Astrocyte (in vitro differentiated cells and primary cell): ENCODE measurements at regions not wholly inside any gene's neighbourhood (a gene's known extent, or its start where the extent isn't known, plus 50 kb on each side); places are given as distances from the start of the nearest gene placed in this dataset.

Experiments used
- DNase-seq: peaks from one replicate; pipeline ENCODE4 v3.0.0-alpha.2; 2010; ENCODE audit warnings: low read depth
- FAIRE-seq: peaks from 2 replicates; lab custom pipeline; 2011; peaks lifted over from hg19 to GRCh38; lab: Jason Lieb, UNC
- H2AFZ ChIP-seq: 2 replicates; pipeline ENCODE4 v1.6.0; 2012; ENCODE audit warnings: low read depth, low read length, inconsistent platforms
- H3K27ac ChIP-seq: 2 replicates; pipeline ENCODE4 v1.5.1; 2011; ENCODE audit warnings: low read depth, low read length, inconsistent platforms
- H3K27me3 ChIP-seq: 2 replicates; pipeline ENCODE4 v1.6.0; 2011; ENCODE audit warnings: low read length, inconsistent platforms; ENCODE audit not compliant: insufficient read depth
- H3K36me3 ChIP-seq: 2 replicates; pipeline ENCODE4 v1.5.1; 2011; ENCODE audit warnings: low read length, inconsistent platforms; ENCODE audit not compliant: insufficient read depth
- H3K4me1 ChIP-seq: 2 replicates; pipeline ENCODE4 v1.5.1; 2011; ENCODE audit warnings: low read length, inconsistent platforms; ENCODE audit not compliant: insufficient read depth
- H3K4me2 ChIP-seq: 2 replicates; pipeline ENCODE4 v1.6.0; 2012; ENCODE audit warnings: low read length, inconsistent platforms
- H3K4me3 ChIP-seq: 2 replicates; pipeline ENCODE4 v1.5.1; 2011; ENCODE audit warnings: low read depth, mild to moderate bottlenecking, low read length, inconsistent platforms; ENCODE audit not compliant: insufficient read depth
- H3K79me2 ChIP-seq: 2 replicates; pipeline ENCODE4 v1.6.0; 2012; ENCODE audit warnings: mild to moderate bottlenecking, low read length, inconsistent platforms; ENCODE audit not compliant: insufficient read depth
- H3K9ac ChIP-seq: 2 replicates; pipeline ENCODE4 v1.6.0; 2012; ENCODE audit warnings: mild to moderate bottlenecking, low read length, inconsistent platforms
- H3K9me3 ChIP-seq: 2 replicates; pipeline ENCODE4 v1.5.1; 2012; ENCODE audit warnings: low read depth, mild to moderate bottlenecking, low read length, inconsistent platforms; ENCODE audit not compliant: insufficient read depth
- H4K20me1 ChIP-seq: 2 replicates; pipeline ENCODE4 v1.6.0; 2012; ENCODE audit warnings: low read length, inconsistent platforms; ENCODE audit not compliant: insufficient read depth
- H3K27ac Mint-ChIP-seq: one replicate; pipeline ENCODE4 v1.8.0; 2021; ENCODE audit warnings: mild to moderate bottlenecking, mixed read lengths; ENCODE audit not compliant: unreplicated experiment
- H3K27me3 Mint-ChIP-seq: one replicate; pipeline ENCODE4 v1.8.0; 2021; ENCODE audit warnings: low read depth, mixed read lengths; ENCODE audit not compliant: unreplicated experiment
- H3K36me3 Mint-ChIP-seq: one replicate; pipeline ENCODE4 v1.8.0; 2021; ENCODE audit warnings: low read depth, mixed read lengths; ENCODE audit not compliant: unreplicated experiment
- H3K4me1 Mint-ChIP-seq: one replicate; pipeline ENCODE4 v1.8.0; 2021; ENCODE audit warnings: low read depth, mixed read lengths; ENCODE audit not compliant: unreplicated experiment
- H3K4me3 Mint-ChIP-seq: one replicate; pipeline ENCODE4 v1.8.0; 2021; ENCODE audit warnings: mild to moderate bottlenecking, moderate library complexity, mixed read lengths; ENCODE audit not compliant: unreplicated experiment
- H3K9me3 Mint-ChIP-seq: one replicate; pipeline ENCODE4 v1.8.0; 2021; ENCODE audit warnings: mild to moderate bottlenecking, mixed read lengths; ENCODE audit not compliant: unreplicated experiment
- CTCF ChIP-seq: IDR thresholded peaks from 2 replicates; pipeline ENCODE4 v1.5.1; 2011; ENCODE audit warnings: low read depth, mild to moderate bottlenecking, inconsistent platforms, low read length, moderate library complexity; ENCODE audit not compliant: insufficient read depth
- EZH2 ChIP-seq: IDR thresholded peaks from 2 replicates; pipeline ENCODE4 v1.6.1; 2012; ENCODE audit warnings: mild to moderate bottlenecking, low read length, inconsistent platforms; ENCODE audit not compliant: insufficient read depth

DNA sequence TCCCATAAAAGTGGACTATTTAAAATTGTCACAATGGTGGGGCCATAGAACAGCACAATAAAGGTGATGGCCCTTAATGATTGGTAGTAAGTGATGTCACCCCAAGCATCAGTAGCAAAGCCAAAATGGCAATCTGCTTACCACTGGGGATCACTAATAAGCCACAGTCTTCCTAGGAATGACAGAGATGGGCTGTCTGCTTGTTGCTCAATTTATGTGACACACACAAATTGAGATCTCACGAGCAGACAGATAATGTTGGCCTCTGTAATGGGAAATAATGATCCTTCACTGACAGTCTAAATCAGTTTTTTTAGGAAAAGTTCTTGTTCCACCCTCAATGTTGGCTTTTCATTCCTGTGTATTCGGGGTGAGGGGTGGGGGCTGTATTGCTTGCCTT lies 515.1 kb downstream of the BRD1 start:
- Mint-ChIP-seq H3K27ac (no peak overlapping the region), H3K9me3 (no peaks in the 10 kb centered on the region), H3K4me3 (no peak overlapping the region), H3K36me3 (no peaks in the 10 kb centered on the region), H3K27me3 (peaks cover 26% of the 10 kb centered on the region), H3K4me1 (no peaks in the 10 kb centered on the region)
- H3K27ac ChIP-seq = no peak overlapping the region
- H3K9ac ChIP-seq = no peak overlapping the region
- H3K9me3 ChIP-seq = no peaks in the 10 kb centered on the region
- no peaks in the 10 kb centered on the region for H3K4me1 ChIP-seq
- no peaks in the 10 kb centered on the region for H3K27me3 ChIP-seq
- H3K4me3 ChIP-seq = no peak overlapping the region
- no peak overlapping the region for H3K4me2 ChIP-seq
- DNase-seq (no peak), FAIRE-seq (no peak)
- H4K20me1 ChIP-seq = no peaks in the 10 kb centered on the region
- H3K36me3 ChIP-seq = no peaks in the 10 kb centered on the region
- no peaks in the 10 kb centered on the region for H3K79me2 ChIP-seq
- H2AFZ ChIP-seq = no peak overlapping the region
- TF ChIP-seq CTCF (no peak), EZH2 (no peak)

DNA sequence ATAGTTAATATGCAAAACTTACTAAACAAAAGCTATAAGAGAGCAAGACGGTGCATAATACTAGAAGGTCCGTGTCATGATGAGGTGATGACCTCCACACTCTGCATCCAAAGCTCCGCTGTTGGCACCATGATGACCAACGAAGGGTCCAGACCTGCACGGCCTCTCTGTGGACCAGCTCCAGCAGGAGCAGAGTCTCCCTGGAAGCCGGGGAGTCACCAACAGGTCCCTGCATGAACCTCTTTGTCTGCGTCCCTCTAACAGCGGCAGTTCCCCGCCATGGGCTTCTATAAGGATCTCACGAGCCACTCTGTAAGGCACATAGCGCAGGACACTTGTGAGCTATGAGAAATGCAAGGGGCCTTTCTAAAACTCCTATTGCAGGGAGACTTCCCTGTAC lies 517.3 kb downstream of the BRD1 start:
- no peaks in the 10 kb centered on the region for H3K9me3 Mint-ChIP-seq
- DNase-seq = no peak
- no peak overlapping the region for H3K27ac ChIP-seq
- no peak overlapping the region for H3K4me2 ChIP-seq
- H3K9ac ChIP-seq = no peak overlapping the region
- no peak overlapping the region for H3K4me3 ChIP-seq
- no peaks in the 10 kb centered on the region for H3K27me3 ChIP-seq
- TF ChIP-seq EZH2 (no peak), CTCF (no peak)
- peaks cover 42% of the 10 kb centered on the region for H3K27me3 Mint-ChIP-seq
- H2AFZ ChIP-seq = no peak overlapping the region
- H3K36me3 ChIP-seq = no peaks in the 10 kb centered on the region
- no peaks in the 10 kb centered on the region for H4K20me1 ChIP-seq
- H3K4me1 Mint-ChIP-seq = no peaks in the 10 kb centered on the region
- FAIRE-seq = no peak
- H3K27ac Mint-ChIP-seq = no peak overlapping the region
- no peaks in the 10 kb centered on the region for H3K36me3 Mint-ChIP-seq
- H3K4me1 ChIP-seq = no peaks in the 10 kb centered on the region
- no peaks in the 10 kb centered on the region for H3K9me3 ChIP-seq
- no peak overlapping the region for H3K4me3 Mint-ChIP-seq
- no peaks in the 10 kb centered on the region for H3K79me2 ChIP-seq

- H3K27ac Mint-ChIP-seq = no peak overlapping the region
- FAIRE-seq (no peak), DNase-seq (no peak)
- Histone ChIP-seq H3K9me3 (no peaks in the 10 kb centered on the region), H3K4me2 (no peak overlapping the region), H2AFZ (no peak overlapping the region), H3K27me3 (no peaks in the 10 kb centered on the region), H3K27ac (no peak overlapping the region), H3K79me2 (no peaks in the 10 kb centered on the region), H3K36me3 (no peaks in the 10 kb centered on the region), H3K9ac (no peak overlapping the region), H4K20me1 (no peaks in the 10 kb centered on the region), H3K4me3 (no peak overlapping the region), H3K4me1 (no peaks in the 10 kb centered on the region)
- no peaks in the 10 kb centered on the region for H3K9me3 Mint-ChIP-seq
- H3K36me3 Mint-ChIP-seq = no peaks in the 10 kb centered on the region
- no peaks in the 10 kb centered on the region for H3K4me1 Mint-ChIP-seq
- TF ChIP-seq CTCF (no peak), EZH2 (no peak)
- H3K27me3 Mint-ChIP-seq = peaks cover 48% of the 10 kb centered on the region
- H3K4me3 Mint-ChIP-seq = no peak overlapping the region
Observed at GRCh38 chr22:49308300-49308699, 519.4 kb downstream of the BRD1 start.
